HG02623 (cell line): ENCODE measurements at regions not wholly inside any gene's neighbourhood (a gene's known extent, or its start where the extent isn't known, plus 50 kb on each side); places are given as distances from the start of the nearest gene placed in this dataset.

ENCODE experiments used
- ATAC-seq: cut with Tn5 transposase; IDR thresholded peaks from one replicate; pipeline ENCODE4 v1.9.1; 2021; ENCODE audit warnings: moderate library complexity; ENCODE audit not compliant: unreplicated experiment

DNA sequence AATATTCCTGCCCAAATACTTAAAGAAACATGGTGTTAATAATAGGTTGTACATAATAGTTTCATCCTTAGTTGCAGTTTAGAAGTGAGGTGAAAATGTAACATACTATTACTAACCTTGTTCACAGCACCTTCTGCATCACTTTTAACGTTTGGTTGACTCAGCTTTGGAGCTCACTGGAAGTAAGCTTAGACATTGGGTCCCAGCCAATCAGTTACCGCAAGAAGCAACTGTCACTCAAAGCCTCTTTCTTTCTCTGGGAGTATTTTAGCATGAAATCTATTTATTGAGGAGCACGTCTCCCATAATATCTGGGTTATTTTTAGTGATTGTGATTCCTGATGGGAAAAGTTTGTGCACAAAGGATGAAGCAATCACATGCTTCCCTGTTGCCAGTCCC lies 472.6 kb downstream of the SNAPC1 start:
- no peak for ATAC-seq

DNA sequence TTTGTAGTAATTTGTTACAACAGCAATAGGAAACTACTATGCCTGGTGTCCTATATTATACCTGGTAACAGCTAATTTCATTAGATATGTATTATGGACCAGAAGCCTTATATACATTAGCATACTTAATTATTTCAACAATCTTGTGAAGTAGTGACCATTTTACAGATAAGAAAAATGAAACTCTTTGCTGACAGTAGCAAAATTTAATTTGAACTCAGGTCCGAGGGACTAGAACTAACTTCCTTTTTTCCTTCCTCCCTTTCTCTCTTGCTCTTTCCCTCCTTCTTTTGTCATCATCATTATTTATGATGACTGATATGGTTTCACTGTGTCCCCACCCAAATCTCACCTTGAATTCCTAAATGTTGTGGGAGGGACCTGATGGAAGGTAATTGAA lies 482.0 kb downstream of the SNAPC1 start:
- ATAC-seq: no peak

DNA sequence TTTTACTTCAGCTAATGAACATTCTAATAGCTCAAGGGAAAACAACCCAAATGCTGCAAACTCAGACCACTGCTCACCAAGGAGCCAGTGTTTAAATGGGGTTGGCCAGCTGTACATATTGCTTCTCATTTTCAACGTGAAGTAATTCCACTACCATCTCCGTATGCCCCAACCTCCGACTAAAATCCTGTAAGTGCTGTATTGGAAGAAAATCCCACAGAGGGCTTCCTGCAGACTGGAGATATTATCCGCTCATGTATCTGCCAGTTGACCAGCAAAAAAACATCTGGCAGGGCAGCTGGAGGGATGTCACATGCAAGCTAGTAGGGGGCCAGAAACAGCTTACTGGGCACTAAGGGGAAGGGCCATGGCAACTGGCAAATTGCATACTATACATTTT lies 485.0 kb downstream of the SNAPC1 start:
- no peak for ATAC-seq

DNA sequence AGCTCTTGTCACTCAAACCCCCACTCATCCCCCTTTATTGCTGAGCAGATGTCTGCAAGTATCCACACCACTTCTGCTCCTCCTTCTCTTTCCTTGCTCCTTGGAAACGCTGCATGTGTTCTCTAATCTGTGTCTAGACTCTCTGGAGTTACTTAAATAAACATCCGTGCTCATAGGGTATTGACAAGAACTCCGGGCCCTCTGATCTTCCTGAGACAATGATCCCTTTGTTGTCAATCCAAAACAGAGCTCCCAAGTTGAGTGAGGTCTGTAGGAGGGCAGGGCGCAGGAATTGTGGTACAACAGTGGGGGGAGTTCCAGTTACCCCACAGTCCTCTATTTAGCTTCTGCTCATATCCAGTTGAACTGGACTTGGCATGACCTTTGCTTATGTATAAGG lies 489.0 kb downstream of the SNAPC1 start:
- ATAC-seq: no peak

DNA sequence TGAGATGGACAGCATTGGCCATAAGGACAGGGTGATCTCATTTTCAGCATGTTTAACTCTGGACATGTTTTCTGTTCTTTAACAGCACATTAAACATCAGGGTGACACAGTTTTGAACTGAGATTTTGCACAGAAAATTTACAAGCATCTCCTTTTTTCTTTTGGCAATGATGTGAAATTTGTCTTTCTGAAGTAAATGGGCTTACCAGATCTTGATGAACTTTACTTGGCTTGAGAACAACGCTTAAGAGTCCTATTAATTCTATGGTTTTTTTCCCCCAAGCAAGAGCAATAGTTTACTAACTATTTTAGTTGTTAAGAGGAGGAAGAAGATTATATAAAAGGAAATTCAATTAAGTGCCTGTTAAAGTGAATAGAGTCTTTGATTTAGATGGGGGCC lies 491.0 kb downstream of the SNAPC1 start:
- ATAC-seq: no peak

DNA sequence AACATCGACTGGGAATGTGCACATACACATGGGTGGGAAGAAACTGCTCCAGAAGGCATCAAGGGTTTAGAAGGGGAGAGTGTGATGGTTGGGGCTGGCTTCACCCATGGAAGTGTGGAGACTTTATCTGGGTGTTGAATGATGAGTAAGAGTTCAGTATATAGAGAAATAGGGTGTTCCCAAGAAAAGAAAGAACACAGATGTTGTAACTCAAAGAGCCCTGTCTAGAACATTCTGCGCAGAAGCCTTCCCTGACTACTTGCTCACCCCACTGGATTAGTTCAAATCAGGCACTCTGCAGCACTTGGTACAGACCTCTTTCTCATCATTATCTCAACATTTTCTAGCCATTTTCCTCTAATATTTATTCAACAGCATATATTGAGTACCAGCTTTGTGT lies 491.7 kb downstream of the SNAPC1 start:
- no peak for ATAC-seq

DNA sequence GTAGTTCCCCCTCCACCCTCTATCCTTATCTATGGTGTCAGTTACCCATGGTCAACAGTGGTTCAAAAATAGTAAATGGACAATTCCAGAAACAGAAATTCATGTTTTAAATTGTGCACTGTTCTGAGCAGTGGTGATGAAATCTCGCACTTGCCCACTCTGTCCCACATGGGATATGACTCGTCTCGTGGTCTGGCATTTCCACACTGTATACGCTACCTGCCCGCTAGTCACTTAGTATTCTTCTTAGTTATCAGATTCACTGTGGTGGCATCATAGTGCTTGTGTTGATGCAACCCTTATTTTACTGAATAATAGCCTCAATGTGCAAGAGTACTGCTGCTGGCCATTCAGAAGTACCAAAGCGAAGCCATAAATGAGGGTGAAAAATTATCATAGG lies 507.0 kb downstream of the SNAPC1 start:
- ATAC-seq: no peak

DNA sequence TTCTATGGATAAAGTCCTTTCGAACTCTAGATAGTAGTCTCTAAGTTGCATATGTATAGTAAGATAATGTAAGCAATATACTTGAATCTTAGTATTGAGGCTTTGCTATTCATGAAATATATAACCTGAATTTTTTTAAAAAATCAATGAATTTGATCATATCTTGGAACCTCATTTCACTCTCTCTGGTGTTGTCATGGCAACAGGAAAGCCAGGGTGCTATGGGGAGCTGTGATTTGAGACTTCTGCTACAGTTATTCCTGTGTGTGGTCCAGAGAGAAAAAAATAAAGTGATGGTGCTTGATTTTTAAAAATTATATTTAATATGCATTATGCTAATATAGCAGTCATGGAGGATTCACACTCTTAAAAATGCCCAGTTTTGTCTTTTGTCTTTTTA lies 508.0 kb downstream of the SNAPC1 start:
- ATAC-seq: no peak

DNA sequence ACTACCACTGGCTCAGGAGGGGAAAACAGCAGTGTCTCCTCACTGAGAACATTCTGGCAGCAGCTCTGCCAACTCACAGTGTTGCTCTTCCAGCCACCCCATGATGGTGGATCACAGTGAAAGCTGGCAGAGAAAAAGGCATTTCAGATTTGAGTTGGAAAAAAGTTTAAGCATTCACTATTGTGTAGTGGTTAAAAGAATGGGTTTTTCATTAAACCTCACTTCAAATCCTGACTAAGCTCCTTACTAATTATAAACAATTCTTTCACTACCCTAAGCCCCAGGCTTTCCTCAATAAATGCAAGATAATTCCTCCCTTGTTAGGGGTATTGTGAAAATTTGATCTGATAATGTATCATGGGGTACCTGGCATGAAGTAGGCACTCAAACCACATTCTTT lies 518.1 kb downstream of the SNAPC1 start:
- ATAC-seq: no peak

DNA sequence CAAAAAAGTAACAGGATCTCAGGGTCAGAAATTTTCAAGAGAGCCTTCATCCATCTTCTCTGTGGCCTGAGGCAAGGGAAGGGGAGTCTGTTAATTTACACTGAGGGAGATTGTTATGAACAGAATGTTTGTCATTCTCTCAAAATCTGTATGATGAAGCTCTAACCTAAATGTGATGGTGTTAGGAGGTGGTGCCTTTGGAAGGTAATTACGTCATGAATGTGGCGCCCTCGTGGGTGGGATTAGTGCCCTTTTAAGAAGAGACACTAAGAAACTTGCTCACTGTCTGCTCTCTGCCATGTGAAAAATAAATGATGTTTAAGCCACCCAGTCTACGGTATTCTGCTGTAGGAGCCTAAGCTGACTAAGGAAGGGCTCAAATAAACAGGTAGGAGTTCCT lies 521.6 kb downstream of the SNAPC1 start:
- no peak for ATAC-seq

DNA sequence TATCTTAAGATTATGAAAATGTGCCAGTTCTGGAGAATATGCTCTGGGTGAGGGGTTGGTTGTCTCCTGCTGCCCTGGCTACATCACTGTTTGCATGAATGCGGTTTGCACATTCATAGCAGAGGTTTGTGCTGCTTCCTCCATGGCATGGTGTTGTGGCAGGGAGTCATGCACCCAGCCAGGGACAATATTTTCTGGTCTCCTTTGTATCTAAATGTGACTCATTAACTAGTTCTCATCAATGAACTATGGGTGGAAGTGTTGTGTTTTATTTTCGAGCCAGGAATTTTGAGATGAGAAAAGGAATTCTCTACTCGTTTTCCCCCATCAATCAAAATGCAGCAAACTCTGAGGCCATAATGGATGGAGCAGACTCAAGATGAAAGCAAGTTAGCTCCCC lies 527.3 kb downstream of the SNAPC1 start:
- ATAC-seq: no peak

DNA sequence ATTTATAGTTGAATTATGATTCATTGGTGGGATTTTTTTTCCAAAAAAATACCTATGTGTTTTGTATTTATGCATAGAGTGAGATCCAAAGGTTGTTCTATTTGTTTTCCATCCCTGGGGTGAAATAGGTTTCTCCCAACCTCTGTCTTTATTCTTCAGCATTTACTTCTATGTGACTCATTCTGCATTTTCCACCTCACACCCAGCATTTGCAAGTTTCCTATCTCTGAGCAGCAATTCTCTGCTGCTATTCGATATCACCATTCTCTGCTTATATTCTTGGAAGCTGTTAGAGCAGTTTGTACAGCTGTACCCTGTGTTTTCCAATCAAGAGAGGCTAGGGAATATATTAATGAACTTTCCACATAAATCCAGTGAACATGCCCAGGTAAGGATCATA lies 538.9 kb downstream of the SNAPC1 start:
- no peak for ATAC-seq

DNA sequence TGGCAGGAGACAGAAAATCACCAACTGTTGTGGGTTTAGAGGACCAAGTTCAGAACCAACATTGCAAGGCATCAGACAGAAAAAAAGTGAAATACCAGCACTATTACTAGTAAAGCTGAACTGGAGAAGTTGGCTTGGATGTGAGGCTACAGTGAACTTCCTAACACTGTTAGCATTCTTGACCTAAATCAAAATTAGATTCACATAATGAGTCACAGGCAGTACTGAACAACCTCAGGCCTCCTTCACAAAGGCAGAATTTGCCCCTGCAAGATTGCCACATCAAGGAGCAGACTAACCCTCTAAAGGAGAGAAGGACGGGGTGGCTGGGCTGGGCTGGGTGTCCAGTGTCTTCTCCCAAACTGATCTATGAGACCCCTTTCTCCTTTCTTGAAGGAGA lies 539.7 kb downstream of the SNAPC1 start:
- ATAC-seq: no peak

DNA sequence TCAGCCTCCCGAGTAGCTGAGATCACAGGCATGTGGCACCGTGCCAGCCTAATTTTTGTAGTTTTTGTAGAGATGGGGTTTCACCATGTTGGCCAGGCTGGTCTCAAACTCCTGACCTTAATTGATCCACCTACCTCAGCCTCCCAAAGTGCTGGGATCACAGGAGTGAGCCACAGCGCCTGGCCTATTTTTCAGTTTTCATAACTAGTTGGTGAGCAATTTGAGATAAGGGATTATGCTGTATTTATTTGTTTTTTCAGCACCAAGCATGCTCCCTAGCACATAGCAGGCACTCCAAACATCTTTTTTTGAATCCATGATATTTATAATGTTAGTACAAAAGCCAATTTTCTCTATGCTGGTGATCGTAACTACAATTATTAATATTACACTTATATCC lies 541.2 kb downstream of the SNAPC1 start:
- ATAC-seq: no peak

DNA sequence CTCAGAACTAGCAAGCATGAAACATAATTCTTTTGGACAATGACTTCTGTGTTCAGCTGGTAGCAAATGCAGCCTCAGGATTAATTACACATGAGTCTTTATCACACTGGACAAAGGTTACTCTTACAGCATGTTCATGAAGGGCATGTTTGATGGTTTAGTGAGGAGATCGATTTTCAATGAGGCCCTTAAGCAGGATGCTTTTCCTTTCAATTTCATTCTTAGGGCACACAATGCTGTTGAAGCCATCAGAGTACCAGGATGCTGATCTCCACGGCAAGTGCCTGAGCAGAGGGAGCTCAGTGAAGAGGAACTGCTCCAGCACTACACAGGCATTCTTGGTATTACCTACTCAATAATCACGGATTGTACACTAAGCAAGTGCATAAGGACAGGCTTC lies 542.0 kb downstream of the SNAPC1 start:
- no peak for ATAC-seq

DNA sequence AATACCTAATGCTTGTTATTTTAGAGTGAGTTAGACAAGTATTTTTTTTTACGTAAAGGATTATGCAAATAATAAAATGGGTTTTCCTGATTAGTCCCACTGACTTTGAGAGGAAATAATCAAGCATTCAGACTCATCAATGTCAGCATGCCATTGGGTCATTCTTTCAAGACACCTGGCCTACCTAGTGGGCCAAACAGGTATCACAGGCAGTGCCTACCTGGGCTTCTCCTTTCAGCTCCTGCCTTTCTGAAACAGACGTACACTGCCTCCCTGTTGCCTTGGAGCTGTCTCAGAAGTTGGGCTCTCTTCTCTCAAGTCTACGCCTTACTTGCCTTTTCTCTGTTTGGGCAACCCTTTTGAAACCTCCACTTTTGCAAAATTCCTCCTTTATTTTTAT lies 545.6 kb downstream of the SNAPC1 start:
- no peak for ATAC-seq

DNA sequence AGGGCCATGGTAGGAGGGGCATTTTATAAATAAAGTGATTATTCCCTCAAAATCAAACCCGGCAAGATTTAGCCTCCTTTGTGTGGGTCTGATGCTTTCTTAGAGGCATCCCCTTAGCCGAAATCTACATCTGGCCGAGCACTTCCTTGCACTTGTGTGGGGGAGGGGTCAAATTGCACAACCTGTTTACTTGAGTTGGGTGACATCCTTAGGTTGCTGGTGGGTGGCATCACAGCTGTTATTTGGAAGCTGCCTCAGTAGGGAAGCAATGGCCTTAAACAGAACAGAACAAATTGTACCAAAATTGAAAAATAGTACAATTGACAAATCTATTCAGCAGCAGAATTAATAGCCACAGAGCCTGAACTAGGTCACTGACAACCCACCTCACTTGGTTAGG lies 546.1 kb downstream of the SNAPC1 start:
- no peak for ATAC-seq

DNA sequence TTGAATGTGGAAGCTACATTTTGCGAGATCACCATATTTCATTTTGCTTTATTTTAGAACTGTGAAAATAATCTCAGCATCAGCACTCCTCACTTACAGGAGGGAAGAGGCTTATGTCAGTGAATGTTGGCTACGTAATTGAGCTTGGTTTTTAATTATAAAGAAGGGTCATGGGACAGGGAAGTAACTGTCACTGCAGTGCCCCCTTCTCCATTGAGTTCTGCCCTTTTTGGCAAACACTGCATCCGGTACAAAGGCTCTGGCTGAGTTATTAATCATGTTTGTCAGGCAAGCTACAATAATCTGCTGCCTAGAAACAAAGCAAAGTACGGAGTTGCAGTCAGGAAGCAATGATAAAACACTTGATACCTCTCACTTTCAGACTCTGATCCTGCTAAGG lies 546.7 kb downstream of the SNAPC1 start:
- no peak for ATAC-seq

DNA sequence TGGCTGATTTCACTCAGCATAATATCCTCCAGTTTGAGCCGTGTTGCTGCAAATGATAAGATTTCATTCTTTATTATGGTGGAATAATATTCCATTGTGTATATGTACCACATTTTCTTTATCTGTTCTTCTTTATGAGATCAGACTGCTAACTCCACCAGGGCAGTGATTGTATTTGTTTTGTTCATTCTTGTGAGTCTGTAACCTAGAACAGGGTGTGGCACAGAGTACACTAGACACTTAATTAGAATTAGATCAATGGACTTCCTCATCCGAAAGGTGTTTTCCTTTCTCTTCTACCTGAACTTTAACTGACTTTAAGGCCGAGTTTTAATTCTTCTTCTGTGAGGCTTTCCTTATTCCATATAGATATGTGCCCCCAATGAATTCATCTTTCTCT lies 551.0 kb downstream of the SNAPC1 start:
- no peak for ATAC-seq

DNA sequence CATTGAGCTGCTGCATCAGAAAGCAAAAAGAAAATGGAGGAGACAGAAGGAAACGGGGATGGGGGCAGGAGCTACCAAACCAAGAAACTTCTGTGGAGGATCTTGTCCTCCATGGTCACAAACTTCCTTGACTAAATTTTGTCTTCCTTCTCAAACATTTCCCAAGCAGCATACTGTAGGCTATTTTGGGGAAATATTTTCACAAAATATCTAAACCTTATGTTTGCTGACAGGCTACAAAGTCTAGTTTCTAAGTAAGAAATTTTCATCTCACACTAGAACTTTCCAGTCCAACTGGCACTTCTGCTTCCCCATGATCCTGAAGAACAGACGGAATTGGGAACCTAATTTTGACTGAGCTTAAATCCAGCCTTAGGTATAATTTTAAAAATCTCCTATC lies 552.0 kb downstream of the SNAPC1 start:
- ATAC-seq: no peak

DNA sequence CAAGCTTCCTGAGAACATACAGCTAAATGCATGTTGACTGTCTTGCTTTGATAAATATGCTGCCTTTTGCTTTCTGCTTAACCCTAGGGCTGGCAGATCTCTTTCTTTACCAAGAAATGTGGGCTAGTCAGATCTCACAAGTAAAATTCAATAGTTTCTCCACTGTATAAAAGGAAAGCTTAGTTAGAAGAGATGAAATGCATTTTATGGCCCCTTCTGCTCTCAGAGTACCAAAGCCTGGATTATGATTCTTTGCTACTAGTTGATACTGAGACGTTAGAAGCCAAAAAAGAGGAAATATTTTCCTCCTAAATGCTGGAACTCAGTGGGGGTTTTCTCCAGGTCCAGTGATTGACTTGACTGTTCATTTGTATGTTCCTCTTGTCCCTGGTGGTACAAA lies 552.7 kb downstream of the SNAPC1 start:
- ATAC-seq: no peak

DNA sequence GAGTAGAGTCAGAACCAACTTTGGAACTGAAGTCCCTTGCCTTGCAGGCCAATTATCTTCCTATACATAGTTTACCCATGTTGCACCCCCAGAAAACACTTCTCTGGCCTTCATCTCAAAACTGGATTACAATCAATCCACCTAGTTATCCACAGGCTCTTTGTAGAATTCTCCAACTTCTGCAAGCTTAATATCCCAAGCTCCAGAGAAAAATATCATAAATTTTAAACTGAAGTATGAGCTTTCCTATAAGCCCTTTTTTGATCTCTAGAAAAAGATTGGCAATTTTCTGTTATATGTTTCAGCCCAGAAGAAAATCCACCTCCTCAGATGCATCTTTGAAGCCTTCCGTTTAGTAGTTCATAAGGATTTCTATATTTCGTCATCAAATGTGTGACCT lies 553.4 kb downstream of the SNAPC1 start:
- ATAC-seq: no peak

DNA sequence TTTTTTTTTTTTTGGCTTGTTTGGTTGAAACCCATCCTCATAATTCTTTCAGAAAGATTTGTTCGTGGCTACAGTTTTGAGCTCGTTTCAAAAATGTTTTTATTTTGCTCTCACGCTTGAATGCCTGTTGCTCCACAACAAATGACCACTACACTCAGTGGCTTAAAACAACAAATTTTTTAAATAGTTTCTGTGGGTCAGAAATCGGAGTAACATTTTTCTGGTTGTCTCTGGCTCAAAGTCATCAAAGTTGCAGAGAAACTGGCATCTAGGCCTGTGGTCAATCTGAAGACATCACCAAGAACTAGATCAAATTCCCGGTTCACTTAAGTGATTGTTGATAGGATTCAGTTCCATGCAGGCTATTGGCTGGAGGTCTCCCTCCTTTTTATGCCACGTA lies 560.0 kb downstream of the SNAPC1 start:
- ATAC-seq: no peak

DNA sequence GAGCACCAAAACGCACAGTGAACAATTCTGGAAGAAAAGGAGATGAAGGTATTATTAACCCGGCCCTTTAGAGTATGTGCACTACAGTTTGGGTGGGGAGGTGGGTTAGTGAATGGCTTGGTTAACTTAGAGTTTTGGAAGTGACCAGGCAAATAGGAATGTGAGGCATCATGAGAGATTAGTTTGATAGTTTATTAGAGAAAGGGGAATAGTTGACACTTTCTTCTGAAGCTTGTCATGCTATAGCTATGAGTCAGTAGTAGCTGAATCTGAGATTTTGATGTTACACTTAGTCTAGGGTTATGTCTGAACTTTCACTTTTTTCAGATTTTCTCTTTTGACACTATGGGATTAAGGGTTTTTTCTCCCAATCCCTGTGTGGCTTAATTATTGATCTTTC lies 567.2 kb downstream of the SNAPC1 start:
- no peak for ATAC-seq
